ENCODE measurements at regions not wholly inside any gene's neighbourhood (a gene's known extent, or its start where the extent isn't known, plus 50 kb on each side); places are given as distances from the start of the nearest gene placed in this dataset.

DNA sequence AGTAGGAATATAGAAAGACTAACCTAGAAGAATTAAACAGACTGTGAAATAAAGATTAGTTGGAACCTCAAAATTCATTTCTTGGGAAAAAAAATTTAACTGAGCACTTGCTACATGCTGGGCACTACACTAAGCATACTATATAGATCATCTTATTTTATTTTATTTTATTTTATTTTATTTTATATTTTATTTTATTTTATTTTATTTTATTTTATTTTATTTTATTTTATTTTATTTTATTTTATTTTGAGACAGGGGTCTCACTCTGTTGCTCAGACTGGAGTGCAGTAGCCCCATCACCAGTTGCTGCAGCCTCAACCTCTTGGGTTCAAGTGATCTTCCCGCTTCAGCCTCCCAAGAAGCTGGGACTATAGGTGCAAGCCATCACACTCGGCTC, 74.5 kb upstream of the DSC1 start:
- WGBS, result 97% methylated on average over 2 of the region's 2 CpGs
- DNase-seq (ENCODE audit: extremely low spot score), result no peak

GRCh38 chr18:31241425-31241824, 76.5 kb upstream of the DSG1 start:
- no peaks in the 10 kb centered on the region for H3K36me3 ChIP-seq (ENCODE audit: insufficient read depth)
- no peaks in the 10 kb centered on the region for H3K4me1 ChIP-seq (ENCODE audit: insufficient read depth)
- no peak overlapping the region for H3K27ac ChIP-seq (ENCODE audit: low read depth)
- DNase-seq (ENCODE audit: extremely low spot score), result no peak
- no peak overlapping the region for H3K4me3 ChIP-seq (ENCODE audit: low read depth, low read length)

More for the DNA sequence above, 74.5 kb upstream of the DSC1 start:
- Histone ChIP-seq H3K4me1 (ENCODE audit: insufficient read depth) (no peaks in the 10 kb centered on the region), H3K27ac (ENCODE audit: low read depth) (no peak overlapping the region), H3K36me3 (ENCODE audit: insufficient read depth) (no peaks in the 10 kb centered on the region), H3K4me3 (ENCODE audit: low read depth, low read length) (no peak overlapping the region)

GRCh38 chr18:31241900-31242409, 76.0 kb upstream of the DSG1 start:
- 48% methylated on average over 2 of the region's 2 CpGs for WGBS
- H3K4me1 ChIP-seq (ENCODE audit: insufficient read depth), result no peaks in the 10 kb centered on the region
- peak; percentile 77 for DNase-seq (ENCODE audit: extremely low spot score)
- H3K27ac ChIP-seq (ENCODE audit: low read depth), result no peak overlapping the region
- no peaks in the 10 kb centered on the region for H3K36me3 ChIP-seq (ENCODE audit: insufficient read depth)
- H3K4me3 ChIP-seq (ENCODE audit: low read depth, low read length), result no peak overlapping the region

GRCh38 chr18:31243740-31244512, 74.0 kb upstream of the DSG1 start:
- no peaks in the 10 kb centered on the region for H3K36me3 ChIP-seq (ENCODE audit: insufficient read depth)
- no peak overlapping the region for H3K4me3 ChIP-seq (ENCODE audit: low read depth, low read length)
- H3K4me1 ChIP-seq (ENCODE audit: insufficient read depth), result no peaks in the 10 kb centered on the region
- WGBS, result 56% methylated on average over 11 of the region's 11 CpGs
- no peak for DNase-seq (ENCODE audit: extremely low spot score)
- no peak overlapping the region for H3K27ac ChIP-seq (ENCODE audit: low read depth)

GRCh38 chr18:31244771-31245394, 73.1 kb upstream of the DSG1 start:
- WGBS, result 24% methylated on average over 7 of the region's 7 CpGs
- H3K27ac ChIP-seq (ENCODE audit: low read depth), result no peak overlapping the region
- no peaks in the 10 kb centered on the region for H3K4me1 ChIP-seq (ENCODE audit: insufficient read depth)
- no peaks in the 10 kb centered on the region for H3K36me3 ChIP-seq (ENCODE audit: insufficient read depth)
- no peak overlapping the region for H3K4me3 ChIP-seq (ENCODE audit: low read depth, low read length)
- no peak for DNase-seq (ENCODE audit: extremely low spot score)

GRCh38 chr18:31245820-31246219, 72.1 kb upstream of the DSG1 start:
- no peak overlapping the region for H3K4me3 ChIP-seq (ENCODE audit: low read depth, low read length)
- no peaks in the 10 kb centered on the region for H3K36me3 ChIP-seq (ENCODE audit: insufficient read depth)
- no peaks in the 10 kb centered on the region for H3K4me1 ChIP-seq (ENCODE audit: insufficient read depth)
- H3K27ac ChIP-seq (ENCODE audit: low read depth), result no peak overlapping the region
- WGBS, result 77% methylated on average over 3 of the region's 3 CpGs
- no peak for DNase-seq (ENCODE audit: extremely low spot score)

GRCh38 chr18:31246460-31246859, 71.5 kb upstream of the DSG1 start:
- no peaks in the 10 kb centered on the region for H3K36me3 ChIP-seq (ENCODE audit: insufficient read depth)

DNA sequence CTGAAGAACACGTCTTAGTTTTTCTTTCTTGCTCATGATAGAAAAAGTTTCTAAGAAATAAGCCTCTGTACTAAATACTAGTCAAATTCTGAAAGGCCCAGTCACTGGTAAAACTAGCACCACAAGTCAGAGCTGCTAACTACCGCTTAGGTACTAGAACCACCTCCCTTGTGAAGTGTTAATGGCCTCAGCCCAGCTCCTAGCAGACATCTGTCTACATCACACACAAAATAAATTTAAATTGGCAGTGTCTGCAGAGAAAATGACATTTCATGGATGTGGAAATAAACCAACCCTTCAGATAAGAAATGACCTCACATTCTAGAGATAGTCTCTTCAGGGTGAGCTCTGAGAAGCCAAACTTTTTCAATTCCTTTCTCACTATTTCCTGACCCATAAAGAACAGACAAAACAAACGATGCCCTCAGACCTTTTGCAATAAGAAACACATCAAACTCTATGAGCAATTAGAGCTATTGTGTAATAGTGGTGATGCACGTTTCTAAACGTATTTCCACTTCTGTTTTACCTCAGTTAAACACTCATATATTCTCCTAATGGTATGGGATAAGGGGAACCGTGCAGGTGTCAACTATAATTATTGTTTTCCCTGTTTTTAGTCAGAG, 70.3 kb upstream of the DSG1 start:
- 52% methylated on average over 6 of the region's 6 CpGs for WGBS
- no peaks in the 10 kb centered on the region for H3K36me3 ChIP-seq (ENCODE audit: insufficient read depth)
- H3K4me3 ChIP-seq (ENCODE audit: low read depth, low read length), result no peak overlapping the region
- DNase-seq (ENCODE audit: extremely low spot score), result no peak
- no peak overlapping the region for H3K27ac ChIP-seq (ENCODE audit: low read depth)
- H3K4me1 ChIP-seq (ENCODE audit: insufficient read depth), result no peaks in the 10 kb centered on the region

More at GRCh38 chr18:31246460-31246859, 71.5 kb upstream of the DSG1 start:
- WGBS, result 65% methylated on average over 2 of the region's 2 CpGs
- DNase-seq (ENCODE audit: extremely low spot score), result no peak
- Histone ChIP-seq H3K27ac (ENCODE audit: low read depth) (no peak overlapping the region), H3K4me3 (ENCODE audit: low read depth, low read length) (no peak overlapping the region), H3K4me1 (ENCODE audit: insufficient read depth) (no peaks in the 10 kb centered on the region)

DNA sequence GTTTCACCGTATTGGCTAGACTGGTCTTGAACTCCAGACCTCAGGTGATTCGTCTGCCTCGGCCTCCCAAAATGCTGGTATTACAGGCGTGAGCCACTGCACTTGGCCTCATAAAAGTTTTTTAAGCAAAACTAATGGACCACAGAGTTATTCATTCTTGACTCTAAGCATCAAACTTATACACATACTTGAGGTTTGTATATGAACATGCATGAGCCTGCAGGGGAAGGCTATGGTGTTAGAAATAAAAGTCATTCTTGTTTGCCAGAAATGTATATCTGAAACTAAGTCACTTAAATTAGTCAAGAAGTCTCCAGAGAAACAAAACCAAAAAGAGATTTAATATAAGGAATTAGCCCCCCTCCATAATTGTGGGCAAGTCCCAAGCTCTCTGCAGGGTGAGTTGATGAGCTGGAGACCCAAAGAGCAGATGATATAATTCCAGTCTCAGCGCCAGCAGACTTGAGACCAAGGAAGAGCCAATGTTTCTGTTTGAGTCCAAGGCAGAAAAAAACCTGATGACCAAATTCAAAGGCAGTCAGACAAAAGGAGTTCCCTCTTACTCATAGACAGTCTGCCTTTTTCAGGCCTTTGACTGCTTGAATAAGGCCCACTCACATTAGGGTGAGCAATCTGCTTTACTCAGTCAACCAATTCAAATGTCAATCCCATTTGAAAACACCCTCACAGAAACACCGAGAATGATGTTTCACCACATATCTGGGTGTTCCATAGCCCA, 69.0 kb upstream of the DSG1 start:
- no peak overlapping the region for H3K4me3 ChIP-seq (ENCODE audit: low read depth, low read length)
- DNase-seq (ENCODE audit: extremely low spot score), result no peak
- H3K27ac ChIP-seq (ENCODE audit: low read depth), result no peak overlapping the region
- no peaks in the 10 kb centered on the region for H3K36me3 ChIP-seq (ENCODE audit: insufficient read depth)
- WGBS, result 92% methylated on average over 6 of the region's 6 CpGs
- H3K4me1 ChIP-seq (ENCODE audit: insufficient read depth), result no peaks in the 10 kb centered on the region

GRCh38 chr18:31250902-31251301, 67.1 kb upstream of the DSG1 start:
- WGBS, result 82% methylated on average over 2 of the region's 2 CpGs
- DNase-seq (ENCODE audit: extremely low spot score), result no peak
- H3K4me1 ChIP-seq (ENCODE audit: insufficient read depth), result no peaks in the 10 kb centered on the region
- peak overlapping the region; percentile 10 for H3K27ac ChIP-seq (ENCODE audit: low read depth)
- no peaks in the 10 kb centered on the region for H3K36me3 ChIP-seq (ENCODE audit: insufficient read depth)
- H3K4me3 ChIP-seq (ENCODE audit: low read depth, low read length), result no peak overlapping the region

DNA sequence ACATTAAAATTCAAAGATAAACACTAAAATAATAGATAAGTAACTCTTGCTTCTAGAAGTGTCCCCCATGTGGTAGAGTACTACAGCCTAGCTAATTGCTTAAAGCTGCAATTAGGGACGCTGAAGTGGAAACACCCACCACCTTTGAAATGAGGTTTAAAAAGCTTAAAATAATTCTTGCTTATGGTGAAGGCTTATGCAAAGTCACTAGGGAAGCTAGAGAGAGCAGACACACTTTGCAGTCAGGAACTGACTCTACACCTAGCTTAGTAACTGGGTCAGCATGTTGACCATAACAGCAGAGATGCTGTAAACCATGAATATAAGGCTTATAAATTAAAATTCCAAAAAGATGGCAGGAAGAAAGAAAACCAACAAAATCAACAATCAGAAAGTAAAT, 65.4 kb upstream of the DSG1 start:
- H3K27ac ChIP-seq (ENCODE audit: low read depth), result no peak overlapping the region
- 48% methylated on average over 1 of the region's 1 CpG for WGBS
- H3K4me1 ChIP-seq (ENCODE audit: insufficient read depth), result no peaks in the 10 kb centered on the region
- no peaks in the 10 kb centered on the region for H3K36me3 ChIP-seq (ENCODE audit: insufficient read depth)
- DNase-seq (ENCODE audit: extremely low spot score), result no peak
- no peak overlapping the region for H3K4me3 ChIP-seq (ENCODE audit: low read depth, low read length)

DNA sequence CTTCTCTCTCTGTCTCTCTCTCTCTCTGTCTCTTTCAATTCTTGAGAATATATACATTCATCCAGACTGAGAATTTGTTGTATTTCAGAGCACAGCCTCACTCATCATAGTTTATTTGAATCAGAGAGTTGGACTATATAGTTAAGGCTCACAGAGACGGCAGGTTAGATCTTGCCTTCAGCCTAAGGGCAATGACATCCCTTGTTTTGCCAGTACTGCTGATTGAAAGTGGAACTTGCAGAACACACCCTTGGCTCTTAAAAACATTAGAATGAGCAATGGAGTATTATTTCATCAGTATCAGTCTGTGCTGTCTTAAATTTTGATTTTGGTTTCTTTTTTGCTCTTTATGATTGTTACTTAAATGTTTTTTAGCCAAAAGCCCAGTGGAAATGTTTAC, 62.0 kb upstream of the DSG1 start:
- no peaks in the 10 kb centered on the region for H3K4me1 ChIP-seq (ENCODE audit: insufficient read depth)
- H3K36me3 ChIP-seq (ENCODE audit: insufficient read depth), result no peaks in the 10 kb centered on the region
- 70% methylated on average over 1 of the region's 1 CpG for WGBS
- no peak for DNase-seq (ENCODE audit: extremely low spot score)
- H3K4me3 ChIP-seq (ENCODE audit: low read depth, low read length), result no peak overlapping the region
- no peak overlapping the region for H3K27ac ChIP-seq (ENCODE audit: low read depth)

- H3K27ac ChIP-seq (ENCODE audit: low read depth), result no peak overlapping the region
- 80% methylated on average over 3 of the region's 3 CpGs for WGBS
- no peaks in the 10 kb centered on the region for H3K4me1 ChIP-seq (ENCODE audit: insufficient read depth)
- H3K4me3 ChIP-seq (ENCODE audit: low read depth, low read length), result no peak overlapping the region
- no peak for DNase-seq (ENCODE audit: extremely low spot score)
- no peaks in the 10 kb centered on the region for H3K36me3 ChIP-seq (ENCODE audit: insufficient read depth)
Observed at GRCh38 chr18:31258789-31259188, 59.2 kb upstream of the DSG1 start.

All from urinary bladder (tissue), 3 donors.